ENCODE measurements at regions not wholly inside any gene's neighbourhood (a gene's known extent, or its start where the extent isn't known, plus 50 kb on each side); places are given as distances from the start of the nearest gene placed in this dataset.

DNA sequence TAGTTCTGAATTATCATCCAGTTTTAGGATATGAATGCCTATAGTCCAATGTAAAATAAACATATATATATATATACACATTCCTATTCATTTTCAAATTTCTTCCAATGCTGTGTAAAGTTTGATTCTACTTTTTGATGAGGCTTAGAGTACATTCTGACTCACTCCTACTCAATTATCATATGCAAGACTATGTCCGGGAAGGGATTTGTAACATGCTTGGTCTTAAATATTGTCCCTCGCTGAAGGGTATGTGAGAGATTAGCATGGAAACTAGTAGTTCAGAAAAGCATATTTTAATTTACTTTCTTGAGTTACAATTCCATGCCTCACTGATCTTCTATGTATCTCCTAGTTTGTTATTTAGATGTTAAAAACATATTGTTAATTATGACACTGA, 377.7 kb upstream of the MAP2 start:
- Histone ChIP-seq H3K27ac (no peak overlapping the region), H3K9me3 (ENCODE audit: low read depth) (no peaks in the 10 kb centered on the region), H2AFZ (no peak overlapping the region), H3K9me2 (replicated peaks; ENCODE audit: insufficient read depth) (no peaks in the 10 kb centered on the region), H3K4me2 (no peak overlapping the region), H3K36me3 (replicated peaks; ENCODE audit: insufficient read depth, low read depth) (no peaks in the 10 kb centered on the region), H4K20me1 (ENCODE audit: insufficient read depth, poor library complexity, severe bottlenecking) (no peaks in the 10 kb centered on the region), H3K79me2 (no peaks in the 10 kb centered on the region), H3K4me3 (no peak overlapping the region), H3K27me3 (no peaks in the 10 kb centered on the region), H3K4me1 (ENCODE audit: insufficient read depth) (no peaks in the 10 kb centered on the region)
- TF ChIP-seq, protein P1, sequence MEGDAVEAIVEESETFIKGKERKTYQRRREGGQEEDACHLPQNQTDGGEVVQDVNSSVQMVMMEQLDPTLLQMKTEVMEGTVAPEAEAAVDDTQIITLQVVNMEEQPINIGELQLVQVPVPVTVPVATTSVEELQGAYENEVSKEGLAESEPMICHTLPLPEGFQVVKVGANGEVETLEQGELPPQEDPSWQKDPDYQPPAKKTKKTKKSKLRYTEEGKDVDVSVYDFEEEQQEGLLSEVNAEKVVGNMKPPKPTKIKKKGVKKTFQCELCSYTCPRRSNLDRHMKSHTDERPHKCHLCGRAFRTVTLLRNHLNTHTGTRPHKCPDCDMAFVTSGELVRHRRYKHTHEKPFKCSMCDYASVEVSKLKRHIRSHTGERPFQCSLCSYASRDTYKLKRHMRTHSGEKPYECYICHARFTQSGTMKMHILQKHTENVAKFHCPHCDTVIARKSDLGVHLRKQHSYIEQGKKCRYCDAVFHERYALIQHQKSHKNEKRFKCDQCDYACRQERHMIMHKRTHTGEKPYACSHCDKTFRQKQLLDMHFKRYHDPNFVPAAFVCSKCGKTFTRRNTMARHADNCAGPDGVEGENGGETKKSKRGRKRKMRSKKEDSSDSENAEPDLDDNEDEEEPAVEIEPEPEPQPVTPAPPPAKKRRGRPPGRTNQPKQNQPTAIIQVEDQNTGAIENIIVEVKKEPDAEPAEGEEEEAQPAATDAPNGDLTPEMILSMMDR (IDR thresholded peaks at IDR 0.05; ENCODE audit: poor library complexity): no peak
- TF ChIP-seq EZH2 (IDR thresholded peaks at IDR 0.05; ENCODE audit: borderline replicate concordance): no peak
- no peak for TF ChIP-seq EZH2phosphoT487 (IDR thresholded peaks at IDR 0.05; ENCODE audit: low read depth, severe bottlenecking, unreplicated experiment)
- no peak for DNase-seq (ENCODE audit: low spot score)
- WGBS (ENCODE audit: low lambda C conversion rate, missing lambda C conversion rate): 89% methylated on average over 2 of the region's 2 CpGs

DNA sequence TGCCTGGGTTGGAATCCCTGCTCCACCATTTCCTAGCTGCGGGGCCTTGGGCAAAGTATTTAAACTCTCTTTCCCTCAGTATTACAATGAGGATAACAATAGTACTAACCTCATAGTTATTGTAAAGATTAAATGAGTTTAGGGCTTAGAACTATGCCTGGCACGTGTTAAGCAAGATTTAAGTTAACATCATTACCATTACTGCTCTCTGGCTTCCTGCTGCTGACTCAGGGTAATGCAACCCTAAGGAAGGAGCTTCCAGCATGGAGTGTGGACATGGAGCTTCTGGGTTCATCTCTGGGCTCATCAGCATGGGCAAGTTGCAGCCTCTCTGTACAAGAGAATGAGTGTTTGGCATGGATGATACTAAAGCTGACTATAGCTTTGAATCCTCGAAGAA, 374.2 kb upstream of the MAP2 start:
- no peaks in the 10 kb centered on the region for H3K9me2 ChIP-seq (replicated peaks; ENCODE audit: insufficient read depth)
- H3K9me3 ChIP-seq (ENCODE audit: low read depth): no peaks in the 10 kb centered on the region
- no peaks in the 10 kb centered on the region for H4K20me1 ChIP-seq (ENCODE audit: insufficient read depth, poor library complexity, severe bottlenecking)
- no peaks in the 10 kb centered on the region for H3K36me3 ChIP-seq (replicated peaks; ENCODE audit: insufficient read depth, low read depth)
- no peak overlapping the region for H3K27ac ChIP-seq
- H3K27me3 ChIP-seq: no peaks in the 10 kb centered on the region
- no peaks in the 10 kb centered on the region for H3K79me2 ChIP-seq
- 78% methylated on average over 3 of the region's 3 CpGs for WGBS (ENCODE audit: low lambda C conversion rate, missing lambda C conversion rate)
- H2AFZ ChIP-seq: no peak overlapping the region
- no peak overlapping the region for H3K4me3 ChIP-seq
- H3K4me1 ChIP-seq (ENCODE audit: insufficient read depth): no peaks in the 10 kb centered on the region
- no peak for DNase-seq (ENCODE audit: low spot score)
- TF ChIP-seq, protein P1 (IDR thresholded peaks at IDR 0.05; ENCODE audit: poor library complexity): no peak
- TF ChIP-seq EZH2phosphoT487 (IDR thresholded peaks at IDR 0.05; ENCODE audit: low read depth, severe bottlenecking, unreplicated experiment) (no peak), EZH2 (IDR thresholded peaks at IDR 0.05; ENCODE audit: borderline replicate concordance) (no peak)
- H3K4me2 ChIP-seq: no peak overlapping the region

GRCh38 chr2:209062210-209062609, 361.6 kb upstream of the MAP2 start:
- H3K27ac ChIP-seq: no peak overlapping the region
- WGBS (ENCODE audit: low lambda C conversion rate, missing lambda C conversion rate): 93% methylated on average over 3 of the region's 3 CpGs
- H3K4me2 ChIP-seq: no peak overlapping the region
- no peaks in the 10 kb centered on the region for H3K4me1 ChIP-seq (ENCODE audit: insufficient read depth)
- no peaks in the 10 kb centered on the region for H4K20me1 ChIP-seq (ENCODE audit: insufficient read depth, poor library complexity, severe bottlenecking)
- H3K36me3 ChIP-seq (replicated peaks; ENCODE audit: insufficient read depth, low read depth): no peaks in the 10 kb centered on the region
- H3K4me3 ChIP-seq: no peak overlapping the region
- DNase-seq (ENCODE audit: low spot score): no peak
- no peaks in the 10 kb centered on the region for H3K9me3 ChIP-seq (ENCODE audit: low read depth)
- H3K79me2 ChIP-seq: no peaks in the 10 kb centered on the region
- TF ChIP-seq EZH2 (IDR thresholded peaks at IDR 0.05; ENCODE audit: borderline replicate concordance) (no peak), EZH2phosphoT487 (IDR thresholded peaks at IDR 0.05; ENCODE audit: low read depth, severe bottlenecking, unreplicated experiment) (no peak)
- TF ChIP-seq, protein P1 (IDR thresholded peaks at IDR 0.05; ENCODE audit: poor library complexity): no peak
- no peak overlapping the region for H2AFZ ChIP-seq
- no peaks in the 10 kb centered on the region for H3K9me2 ChIP-seq (replicated peaks; ENCODE audit: insufficient read depth)
- H3K27me3 ChIP-seq: no peaks in the 10 kb centered on the region

- Histone ChIP-seq H3K27ac (no peak overlapping the region), H3K36me3 (replicated peaks; ENCODE audit: insufficient read depth, low read depth) (no peaks in the 10 kb centered on the region), H3K4me3 (no peak overlapping the region), H3K9me2 (replicated peaks; ENCODE audit: insufficient read depth) (no peaks in the 10 kb centered on the region), H3K79me2 (no peaks in the 10 kb centered on the region), H3K4me2 (no peak overlapping the region), H4K20me1 (ENCODE audit: insufficient read depth, poor library complexity, severe bottlenecking) (no peaks in the 10 kb centered on the region), H2AFZ (no peak overlapping the region), H3K4me1 (ENCODE audit: insufficient read depth) (no peaks in the 10 kb centered on the region), H3K27me3 (no peaks in the 10 kb centered on the region), H3K9me3 (ENCODE audit: low read depth) (no peaks in the 10 kb centered on the region)
- 94% methylated on average over 1 of the region's 1 CpG for WGBS (ENCODE audit: low lambda C conversion rate, missing lambda C conversion rate)
- DNase-seq (ENCODE audit: low spot score): no peak
- TF ChIP-seq EZH2phosphoT487 (IDR thresholded peaks at IDR 0.05; ENCODE audit: low read depth, severe bottlenecking, unreplicated experiment) (no peak), EZH2 (IDR thresholded peaks at IDR 0.05; ENCODE audit: borderline replicate concordance) (no peak)
- TF ChIP-seq, protein P1 (IDR thresholded peaks at IDR 0.05; ENCODE audit: poor library complexity): no peak
Observed at GRCh38 chr2:209070262-209070661, 353.6 kb upstream of the MAP2 start.
